NOMO-1 treated with DMSO at 0.1 percent for 48 hours (cell line): ENCODE measurements at regions not wholly inside any gene's neighbourhood (a gene's known extent, or its start where the extent isn't known, plus 50 kb on each side); places are given as distances from the start of the nearest gene placed in this dataset.
"Not testable (repeated sequence)": the region's sequence is repeated elsewhere in the genome, so short reads cannot be mapped to it uniquely, and the experiment has no call there.

Experiments used
- DNase-seq: peaks from one replicate; lab custom pipeline; 2025; ENCODE audit not compliant: unreplicated experiment; lab: John Stamatoyannopoulos, UW

GRCh38 chr4:95779447-95779846 is 60.4 kb upstream of the PDHA2 start:
- no peak for DNase-seq

- no peak for DNase-seq
Measured at GRCh38 chr4:95778666-95779065, 61.2 kb upstream of the PDHA2 start.

GRCh38 chr4:95770605-95771004 is 69.3 kb upstream of the PDHA2 start:
- DNase-seq, result not testable (repeated sequence)

- DNase-seq, result no peak
Measured at GRCh38 chr4:95764961-95765360, 74.9 kb upstream of the PDHA2 start.

- DNase-seq, result no peak
Measured at GRCh38 chr4:95761871-95762270, 78.0 kb upstream of the PDHA2 start.

- DNase-seq, result no peak
Measured at GRCh38 chr4:95761426-95761825, 78.5 kb upstream of the PDHA2 start.

GRCh38 chr4:95760646-95761045 is 79.2 kb upstream of the PDHA2 start:
- DNase-seq, result not testable (repeated sequence)

GRCh38 chr4:95758001-95758400 is 81.9 kb upstream of the PDHA2 start:
- no peak for DNase-seq

- DNase-seq, result no peak
Measured at GRCh38 chr4:95754667-95755066, 85.2 kb upstream of the PDHA2 start.

- no peak for DNase-seq
Measured at GRCh38 chr4:95749204-95749603, 90.7 kb upstream of the PDHA2 start.

GRCh38 chr4:95742872-95743271 is 97.0 kb upstream of the PDHA2 start:
- DNase-seq, result no peak

- DNase-seq, result no peak
Measured at GRCh38 chr4:95742179-95742578, 97.7 kb upstream of the PDHA2 start.

- no peak for DNase-seq
Measured at GRCh38 chr4:95732061-95732460, 107.8 kb upstream of the PDHA2 start.

- no peak for DNase-seq
Measured at GRCh38 chr4:95729596-95729995, 110.3 kb upstream of the PDHA2 start.

GRCh38 chr4:95728145-95728544 is 111.7 kb upstream of the PDHA2 start:
- DNase-seq, result no peak

GRCh38 chr4:95715830-95716229 is 124.1 kb upstream of the PDHA2 start:
- DNase-seq, result no peak

GRCh38 chr4:95714571-95714970 is 125.3 kb upstream of the PDHA2 start:
- DNase-seq, result no peak

- DNase-seq, result no peak
Measured at GRCh38 chr4:95705323-95705722, 134.6 kb upstream of the PDHA2 start.

- no peak for DNase-seq
Measured at GRCh38 chr4:95701500-95702170, 138.3 kb upstream of the PDHA2 start.

- DNase-seq, result no peak
Measured at GRCh38 chr4:95694411-95694810, 145.5 kb upstream of the PDHA2 start.

GRCh38 chr4:95693594-95693993 is 144.8 kb upstream of the UNC5C start:
- DNase-seq, result no peak

GRCh38 chr4:95676190-95676589 is 127.4 kb upstream of the UNC5C start:
- DNase-seq, result no peak

GRCh38 chr4:95675623-95676022 is 126.8 kb upstream of the UNC5C start:
- no peak for DNase-seq
